Fibroblast of the aortic adventitia (primary cell): ENCODE measurements at regions not wholly inside any gene's neighbourhood (a gene's known extent, or its start where the extent isn't known, plus 50 kb on each side); places are given as distances from the start of the nearest gene placed in this dataset.

Experiments
- DNase-seq: peaks from one replicate; pipeline ENCODE4 v3.0.0-alpha.2; 2010; ENCODE audit warnings: low read depth
- H3K4me3 ChIP-seq: 2 replicates; pipeline ENCODE4 v1.5.1; 2011; ENCODE audit warnings: low read depth, mild to moderate bottlenecking, control low read depth, low read length, moderate library complexity
- CTCF ChIP-seq: IDR thresholded peaks from 2 replicates; pipeline ENCODE4 v1.5.1; 2011; ENCODE audit warnings: mild to moderate bottlenecking, low read length, control low read depth, inconsistent platforms; ENCODE audit not compliant: insufficient read depth

GRCh38 chr12:97222391-97222790 is 240.2 kb upstream of the RMST start:
- DNase-seq: no peak
- no peak overlapping the region for H3K4me3 ChIP-seq
- no peak for TF ChIP-seq CTCF

GRCh38 chr12:97223419-97223818 is 239.2 kb upstream of the RMST start:
- no peak overlapping the region for H3K4me3 ChIP-seq
- TF ChIP-seq CTCF: no peak
- no peak for DNase-seq

- DNase-seq: no peak
- no peak overlapping the region for H3K4me3 ChIP-seq
- no peak for TF ChIP-seq CTCF
These were observed 233.6 kb upstream of the RMST start for GRCh38 chr12:97229004-97229403.

GRCh38 chr12:97235102-97235501 is 227.5 kb upstream of the RMST start:
- DNase-seq: no peak
- no peak for TF ChIP-seq CTCF
- no peak overlapping the region for H3K4me3 ChIP-seq

- no peak overlapping the region for H3K4me3 ChIP-seq
- DNase-seq: no peak
- TF ChIP-seq CTCF: no peak
These were observed 216.2 kb upstream of the RMST start for GRCh38 chr12:97246368-97246767.

- H3K4me3 ChIP-seq: no peak overlapping the region
- no peak for DNase-seq
- TF ChIP-seq CTCF: no peak
These were observed 212.1 kb upstream of the RMST start for GRCh38 chr12:97250483-97250882.

- no peak overlapping the region for H3K4me3 ChIP-seq
- no peak for TF ChIP-seq CTCF
- no peak for DNase-seq
These were observed 204.9 kb upstream of the RMST start for GRCh38 chr12:97257726-97258125.
